Endothelial cell of umbilical vein (primary cell): ENCODE measurements at regions not wholly inside any gene's neighbourhood (a gene's known extent, or its start where the extent isn't known, plus 50 kb on each side); places are given as distances from the start of the nearest gene placed in this dataset.

Experiments
- BruUV-seq: library from RNA; stranded (reverse); fragments of 400-500 nt; replicated peaks from 2 replicates; lab custom pipeline; 2021; lab: Mats Ljungman, UMichigan
- CTCF ChIA-PET: fragments of 300-600, 350-600 bp; sonication (Branson Sonifier 250); formaldehyde crosslinking; loops from one replicate; lab custom pipeline; 2021; ENCODE audit warnings: antibody characterized with exemption, inconsistent platforms; lab: Charles Lee
- POLR2A ChIA-PET: fragments of 300-600, 350-600 bp; sonication (Branson Sonifier 250); formaldehyde crosslinking; loops from one replicate; lab custom pipeline; 2021; ENCODE audit warnings: antibody characterized with exemption, inconsistent platforms; lab: Charles Lee
- DNase-seq: peaks from one replicate; pipeline ENCODE4 v3.0.0-alpha.2; 2011; ENCODE audit warnings: low read depth, low spot score
- FAIRE-seq: peaks from 2 replicates; lab custom pipeline; 2011; peaks lifted over from hg19 to GRCh38; lab: Jason Lieb, UNC
- H2AFZ ChIP-seq: 2 replicates; pipeline ENCODE4 v1.6.0; 2012; ENCODE audit warnings: low read depth, low read length, control low read depth, inconsistent platforms
- H3K27ac ChIP-seq: 2 replicates; pipeline ENCODE4 v1.5.1; 2011; ENCODE audit warnings: low read depth, mild to moderate bottlenecking, control low read depth, low read length, moderate library complexity; ENCODE audit not compliant: insufficient read depth
- H3K27me3 ChIP-seq, 2 experiments: 2 replicates each; pipeline versions ENCODE4 v1.6.0 to v1.6.1; 2011; ENCODE audit warnings: low read length in 2 of 2, mixed read lengths in 1 of 2; ENCODE audit not compliant: control insufficient read depth in 2 of 2, insufficient read depth in 2 of 2
- H3K36me3 ChIP-seq, 2 experiments: 2 replicates in 1 of 2; 3 replicates in 1 of 2; pipeline ENCODE4 v1.5.1; 2011; ENCODE audit warnings: low read length in 2 of 2, mild to moderate bottlenecking in 1 of 2, moderate library complexity in 1 of 2; ENCODE audit not compliant: control insufficient read depth in 2 of 2, insufficient read depth in 2 of 2; ENCODE audit errors: extremely low read depth in 1 of 2
- H3K4me1 ChIP-seq: 3 replicates; pipeline ENCODE4 v1.5.1; 2011; ENCODE audit warnings: mild to moderate bottlenecking, low read length; ENCODE audit not compliant: control insufficient read depth, insufficient read depth; ENCODE audit errors: extremely low read depth
- H3K4me2 ChIP-seq: 2 replicates; pipeline ENCODE4 v1.6.1; 2011; ENCODE audit warnings: low read length, control low read depth, mixed read lengths; ENCODE audit not compliant: insufficient read depth
- H3K4me3 ChIP-seq, 3 experiments: fragments of 200-600 bp in 1 of 3; sonication (generic), shearing (Covaris generic) in 1 of 3; replicated peaks in 1 of 3; 2 replicates each; pipeline ENCODE4 v1.5.1; 2011 to 2016; ENCODE audit warnings: control low read depth in 3 of 3, low read length in 3 of 3, mild to moderate bottlenecking in 2 of 3, inconsistent platforms in 1 of 3, low read depth in 1 of 3, moderate library complexity in 1 of 3; ENCODE audit not compliant: insufficient read depth in 1 of 3
- H3K79me2 ChIP-seq: 2 replicates; pipeline ENCODE4 v1.6.0; 2012; ENCODE audit warnings: low read length, inconsistent platforms; ENCODE audit not compliant: control insufficient read depth, insufficient read depth
- H3K9ac ChIP-seq: replicated peaks from 2 replicates; pipeline ENCODE3; 2011; ENCODE audit warnings: low read length, control low read depth; ENCODE audit not compliant: insufficient read depth; ENCODE audit errors: extremely low read depth
- H3K9me1 ChIP-seq: replicated peaks from 3 replicates; pipeline ENCODE4 v1.6.0; 2011; ENCODE audit warnings: mild to moderate bottlenecking, low read length; ENCODE audit not compliant: control insufficient read depth, insufficient read depth; ENCODE audit errors: extremely low read depth
- H3K9me3 ChIP-seq: replicated peaks from 2 replicates; pipeline ENCODE4 v1.5.1; 2012; ENCODE audit warnings: low read length, inconsistent platforms; ENCODE audit not compliant: control insufficient read depth, insufficient read depth
- H4K20me1 ChIP-seq: replicated peaks from 2 replicates; pipeline ENCODE3; 2011; ENCODE audit warnings: mild to moderate bottlenecking, low read length; ENCODE audit not compliant: control insufficient read depth, insufficient read depth; ENCODE audit errors: extremely low read depth
- MYC ChIP-seq: IDR thresholded peaks from one replicate; pipeline ENCODE4 v1.6.1; 2011; ENCODE audit warnings: mild to moderate bottlenecking, low read depth, low read length
- dilution Hi-C: fragments of 300-500 bp; cut with MboI; formaldehyde crosslinking; loops from one replicate; pipeline ENCODE4 v1.15.0; 2019; ENCODE audit warnings: low sequenced_read_pairs; ENCODE audit not compliant: extremely low pct_ligation_motif_present
- intact Hi-C: fragments of 100-400 bp; cut with micrococcal nuclease; formaldehyde crosslinking; loops from one replicate; pipeline ENCODE4 v1.10.0; 2022
- TF ChIP-seq, protein P1 (sequence below): IDR thresholded peaks from 2 replicates; pipeline ENCODE4 v1.6.1; 2011; ENCODE audit not compliant: insufficient read depth, insufficient read length

DNA sequence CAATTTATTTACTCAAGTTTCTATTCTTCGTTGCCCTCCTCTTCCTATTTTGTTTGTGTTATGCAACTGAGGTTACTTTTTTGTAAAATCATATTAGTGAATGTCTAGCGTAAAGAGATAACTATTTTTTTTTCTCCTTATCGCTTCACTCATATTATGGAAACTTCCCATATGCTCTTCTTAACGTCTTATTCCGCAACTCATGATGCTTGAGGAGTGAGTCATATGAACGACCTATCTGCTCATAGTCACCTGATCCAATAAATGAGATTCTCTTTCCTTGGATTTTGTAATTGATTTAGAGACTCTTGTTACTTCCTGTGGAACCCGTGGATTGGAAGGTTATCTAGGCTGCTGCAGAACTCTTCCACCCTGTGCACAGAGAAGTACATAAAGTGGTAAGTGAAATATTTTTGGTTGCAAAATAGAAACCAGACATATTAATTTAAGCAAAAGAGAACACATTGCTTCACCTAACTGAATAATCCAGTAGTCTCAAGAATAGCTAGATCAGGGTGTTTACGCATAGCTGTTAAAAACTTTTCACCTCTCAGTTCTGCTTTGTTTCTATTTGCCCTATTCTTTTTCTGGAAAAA lies 719.3 kb upstream of the SGO1 start:
- Histone ChIP-seq H3K4me2 (no peak overlapping the region), H3K27me3 (no peaks in the 10 kb centered on the region), H3K79me2 (no peaks in the 10 kb centered on the region), H3K9me1 (no peaks in the 10 kb centered on the region), H3K27ac (no peak overlapping the region), H3K4me1 (no peaks in the 10 kb centered on the region), H3K9ac (no peak overlapping the region), H2AFZ (no peak overlapping the region), H3K36me3 (no peaks in the 10 kb centered on the region), H3K9me3 (no peaks in the 10 kb centered on the region), H4K20me1 (no peaks in the 10 kb centered on the region), H3K4me3 (no peak overlapping the region)
- no TSS peak for BruUV-seq
- ChIA-PET CTCF (no interaction called here), POLR2A (no interaction called here)
- FAIRE-seq (no peak), DNase-seq (no peak)
- intact Hi-C loops (no loop called here), dilution Hi-C loops (no loop called here)
- TF ChIP-seq MYC, result no peak
- TF ChIP-seq, protein P1, sequence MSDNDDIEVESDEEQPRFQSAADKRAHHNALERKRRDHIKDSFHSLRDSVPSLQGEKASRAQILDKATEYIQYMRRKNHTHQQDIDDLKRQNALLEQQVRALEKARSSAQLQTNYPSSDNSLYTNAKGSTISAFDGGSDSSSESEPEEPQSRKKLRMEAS, result no peak

DNA sequence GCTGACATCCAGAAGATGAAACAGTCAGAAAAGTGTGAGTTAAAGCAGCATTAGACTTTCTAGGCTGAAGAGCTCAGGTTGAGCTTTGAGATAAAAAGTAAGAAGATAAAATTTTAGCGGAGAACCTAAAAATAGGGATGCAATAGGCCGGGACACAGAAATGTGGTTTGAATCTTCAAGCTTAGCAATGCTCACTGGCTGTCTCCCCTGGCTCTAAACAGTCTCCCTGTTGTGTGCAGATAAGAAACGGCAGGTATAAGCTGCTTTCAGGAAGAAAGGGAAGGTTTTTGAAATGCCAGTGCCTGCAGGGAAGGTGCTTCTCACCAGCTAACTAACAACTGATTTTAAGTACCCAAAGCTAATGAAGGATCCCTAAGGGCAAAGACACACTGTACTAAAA lies 718.7 kb upstream of the SGO1 start:
- Histone ChIP-seq H3K4me1 (no peaks in the 10 kb centered on the region), H3K27me3 (no peaks in the 10 kb centered on the region), H2AFZ (no peak overlapping the region), H3K9ac (no peak overlapping the region), H3K27ac (no peak overlapping the region), H3K4me2 (no peak overlapping the region), H3K4me3 (no peak overlapping the region), H3K79me2 (no peaks in the 10 kb centered on the region), H4K20me1 (no peaks in the 10 kb centered on the region), H3K9me3 (no peaks in the 10 kb centered on the region), H3K9me1 (no peaks in the 10 kb centered on the region), H3K36me3 (no peaks in the 10 kb centered on the region)
- DNase-seq (no peak), FAIRE-seq (no peak)
- intact Hi-C loops (no loop called here), dilution Hi-C loops (no loop called here)
- POLR2A ChIA-PET, result no interaction called here
- no TSS peak for BruUV-seq
- CTCF ChIA-PET, result no interaction called here
- TF ChIP-seq, protein P1, result no peak
